ENCODE measurements at regions not wholly inside any gene's neighbourhood (a gene's known extent, or its start where the extent isn't known, plus 50 kb on each side); places are given as distances from the start of the nearest gene placed in this dataset.
"Not testable (repeated sequence)": the region's sequence is repeated elsewhere in the genome, so short reads cannot be mapped to it uniquely, and the experiment has no call there.

- no peak for DNase-seq
Measured at GRCh38 chr1:65593516-65593915, 173.0 kb downstream of the LEPR start.

- no peak for DNase-seq
Measured at GRCh38 chr1:65595724-65596123, 175.3 kb downstream of the LEPR start.

GRCh38 chr1:65596768-65597167, 176.3 kb downstream of the LEPR start:
- no peak for DNase-seq

- no peak for DNase-seq
Measured at GRCh38 chr1:65605621-65606020, 185.2 kb downstream of the LEPR start.

- no peak for DNase-seq
Measured at GRCh38 chr1:65606426-65606825, 186.0 kb downstream of the LEPR start.

GRCh38 chr1:65613884-65614283, 178.8 kb upstream of the PDE4B start:
- no peak for DNase-seq

- no peak for DNase-seq
Measured at GRCh38 chr1:65615859-65616258, 176.8 kb upstream of the PDE4B start.

GRCh38 chr1:65621721-65622120, 171.0 kb upstream of the PDE4B start:
- DNase-seq = not testable (repeated sequence)

- DNase-seq = no peak
Measured at GRCh38 chr1:65623895-65624294, 168.8 kb upstream of the PDE4B start.

GRCh38 chr1:65625528-65625927, 167.2 kb upstream of the PDE4B start:
- DNase-seq = no peak

- DNase-seq = no peak
Measured at GRCh38 chr1:65626003-65626402, 166.7 kb upstream of the PDE4B start.

- DNase-seq = no peak
Measured at GRCh38 chr1:65629788-65630187, 162.9 kb upstream of the PDE4B start.

- no peak for DNase-seq
Measured at GRCh38 chr1:65630855-65631254, 161.8 kb upstream of the PDE4B start.

- DNase-seq = no peak
Measured at GRCh38 chr1:65632235-65632634, 160.5 kb upstream of the PDE4B start.

GRCh38 chr1:65640046-65640445, 152.6 kb upstream of the PDE4B start:
- no peak for DNase-seq

- not testable (repeated sequence) for DNase-seq
Measured at GRCh38 chr1:65649185-65649584, 143.5 kb upstream of the PDE4B start.

- no peak for DNase-seq
Measured at GRCh38 chr1:65650682-65651081, 142.0 kb upstream of the PDE4B start.

- DNase-seq = not testable (repeated sequence)
Measured at GRCh38 chr1:65654526-65654925, 138.2 kb upstream of the PDE4B start.

- not testable (repeated sequence) for DNase-seq
Measured at GRCh38 chr1:65657609-65658008, 135.1 kb upstream of the PDE4B start.

GRCh38 chr1:65658122-65658521, 134.6 kb upstream of the PDE4B start:
- DNase-seq = no peak

GRCh38 chr1:65668368-65668767, 124.3 kb upstream of the PDE4B start:
- DNase-seq = no peak

- no peak for DNase-seq
Measured at GRCh38 chr1:65670518-65670917, 122.2 kb upstream of the PDE4B start.

- no peak for DNase-seq
Measured at GRCh38 chr1:65674522-65674921, 118.2 kb upstream of the PDE4B start.

GRCh38 chr1:65679773-65680172, 112.9 kb upstream of the PDE4B start:
- no peak for DNase-seq

GRCh38 chr1:65681096-65681495, 111.6 kb upstream of the PDE4B start:
- no peak for DNase-seq
